Thyroid gland (tissue), 4 donors: ENCODE measurements at regions not wholly inside any gene's neighbourhood (a gene's known extent, or its start where the extent isn't known, plus 50 kb on each side); places are given as distances from the start of the nearest gene placed in this dataset.

ENCODE experiments used
- CTCF ChIP-seq, 6 experiments: fragments of 200-600 bp in 3 of 6; fragments of 450-650 bp in 3 of 6; sonication (generic) in 3 of 6; IDR thresholded peaks; one replicate each; pipeline ENCODE4 v1.5.1; 2016 to 2019; ENCODE audit warnings: antibody characterized with exemption in 6 of 6, mild to moderate bottlenecking in 2 of 6, inconsistent platforms in 1 of 6, moderate library complexity in 1 of 6
- POLR2A ChIP-seq, 2 donors: fragments of 450-650 bp; IDR thresholded peaks; one replicate each; pipeline ENCODE4 v1.6.1; 2017; ENCODE audit warnings: antibody characterized with exemption in 2 of 2, mild to moderate bottlenecking in 2 of 2, moderate library complexity in 1 of 2

DNA sequence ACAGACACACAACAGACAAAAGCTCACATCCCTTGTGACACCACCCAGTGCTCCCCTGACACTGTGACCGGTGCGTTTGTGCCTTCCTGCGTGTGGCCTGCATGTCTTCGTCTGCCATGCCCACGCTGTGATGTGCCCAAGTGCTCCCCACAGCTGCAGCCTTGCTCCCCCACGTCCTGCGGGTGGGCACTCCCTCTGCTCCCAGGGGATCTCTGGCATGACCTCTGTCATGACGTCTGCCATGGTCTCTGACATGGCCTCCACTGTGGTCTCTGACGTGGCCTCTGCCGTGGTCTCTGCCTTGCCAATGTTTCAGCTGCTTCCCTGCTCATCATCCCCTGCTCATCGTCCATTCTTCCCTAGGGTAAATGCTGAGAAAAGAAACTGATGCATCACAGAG is 200.9 kb downstream of the DLL1 start:
- TF ChIP-seq CTCF (IDR thresholded peaks at IDR 0.05): no peak
- TF ChIP-seq POLR2A (IDR thresholded peaks at IDR 0.05): no peak
